Activated T-cell treated with anti-CD3 and anti-CD28 coated beads for 24 hours (primary cell): ENCODE measurements at regions not wholly inside any gene's neighbourhood (a gene's known extent, or its start where the extent isn't known, plus 50 kb on each side); places are given as distances from the start of the nearest gene placed in this dataset.
"Not testable (repeated sequence)": the region's sequence is repeated elsewhere in the genome, so short reads cannot be mapped to it uniquely, and the experiment has no call there.

Source experiments
- DNase-seq: peaks from one replicate; pipeline ENCODE4 v3.0.0-alpha.2; 2020; ENCODE audit warnings: low read depth

DNA sequence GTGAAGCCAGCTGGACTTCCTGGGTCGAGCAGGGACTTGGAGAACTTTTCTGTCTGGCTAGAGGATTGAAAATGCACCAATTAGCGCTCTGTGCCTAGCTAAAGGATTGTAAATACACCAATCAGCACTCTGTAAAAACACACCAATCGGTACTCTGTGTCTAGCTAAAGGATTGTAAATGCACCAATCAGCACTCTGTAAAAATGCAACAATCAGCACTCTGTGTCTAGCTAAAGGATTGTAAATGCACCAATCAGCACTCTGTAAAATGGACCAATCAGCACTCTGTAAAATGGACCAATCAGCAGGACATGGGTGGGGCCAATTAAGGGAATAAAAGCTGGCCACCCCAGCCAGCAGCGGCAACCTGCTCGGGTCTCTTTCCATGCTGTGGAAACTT, 97.3 kb upstream of the GALNT15 start:
- DNase-seq = not testable (repeated sequence)

DNA sequence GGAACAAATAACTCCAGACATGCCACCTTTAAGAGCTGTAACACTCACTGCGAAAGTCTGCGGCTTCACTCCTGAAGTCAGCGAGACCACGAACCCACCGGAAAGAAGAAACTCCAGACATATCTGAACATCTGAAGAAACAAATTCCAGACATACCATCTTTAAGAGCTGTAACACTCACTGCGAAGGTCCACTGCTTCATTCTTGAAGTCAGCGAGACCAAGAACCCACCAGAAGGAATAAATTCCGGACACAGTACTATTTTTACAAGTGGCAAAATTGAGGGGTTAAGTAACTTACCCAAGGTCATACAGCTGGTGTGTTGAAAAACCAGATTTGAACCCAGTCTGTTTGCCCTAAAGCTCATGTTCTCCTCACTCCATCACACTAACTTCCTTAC, 96.8 kb upstream of the GALNT15 start:
- not testable (repeated sequence) for DNase-seq

DNA sequence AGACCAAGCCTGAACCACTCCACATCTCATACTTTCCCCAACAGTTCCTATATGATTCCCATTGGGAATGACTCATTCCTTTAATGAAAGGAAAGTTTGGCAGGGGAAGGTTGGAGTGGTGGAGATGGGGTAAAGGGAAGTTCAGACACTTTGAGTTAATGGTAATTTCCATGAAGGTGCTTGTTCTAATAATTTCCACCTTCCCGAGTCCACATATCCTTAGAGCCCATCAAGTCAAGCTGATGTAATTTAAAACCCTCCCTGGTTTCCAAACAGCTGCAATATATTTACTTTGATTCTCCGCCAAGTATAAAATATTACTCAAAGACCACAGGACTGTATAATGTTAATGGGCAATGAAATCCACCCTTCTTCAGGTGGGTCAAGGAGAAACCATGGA, 95.0 kb upstream of the GALNT15 start:
- DNase-seq = no peak

DNA sequence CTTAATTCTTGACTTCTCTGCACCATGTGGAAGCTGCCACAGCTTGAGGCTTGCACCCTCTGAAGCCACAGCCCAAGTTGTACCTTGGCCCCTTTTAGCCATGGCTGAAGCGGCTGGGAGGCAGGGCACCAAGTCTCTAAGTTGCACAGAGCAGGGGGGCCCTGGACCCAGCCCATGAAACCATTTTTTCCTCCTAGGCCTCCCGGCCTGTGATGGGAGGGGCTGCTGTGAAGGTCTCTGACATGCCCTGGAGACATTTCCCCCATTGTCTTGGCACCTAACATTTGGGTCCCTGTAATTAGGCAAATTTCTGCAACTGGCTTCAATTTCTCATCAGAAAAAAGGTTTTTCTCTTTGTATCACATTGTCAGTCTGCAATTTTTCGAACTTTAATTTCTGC, 92.8 kb upstream of the GALNT15 start:
- DNase-seq = no peak

DNA sequence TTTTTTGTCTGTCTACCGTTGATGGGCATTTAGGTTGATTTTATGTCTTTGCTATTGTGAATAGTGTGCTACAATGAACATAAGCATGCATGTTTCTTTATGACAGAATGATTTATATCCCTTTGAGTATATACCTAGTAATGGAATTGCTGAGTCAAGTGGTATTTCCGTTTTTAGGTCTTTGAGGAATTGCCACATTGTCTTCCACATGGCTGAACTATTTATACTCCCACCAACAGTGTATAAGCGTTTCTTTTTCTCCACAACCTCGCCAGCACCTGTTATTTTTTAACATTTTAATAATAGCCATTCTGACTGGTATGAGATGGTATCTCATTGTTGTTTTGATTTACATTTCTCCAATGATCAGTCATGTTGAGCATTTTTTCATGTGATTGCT, 89.6 kb upstream of the GALNT15 start:
- no peak for DNase-seq

DNA sequence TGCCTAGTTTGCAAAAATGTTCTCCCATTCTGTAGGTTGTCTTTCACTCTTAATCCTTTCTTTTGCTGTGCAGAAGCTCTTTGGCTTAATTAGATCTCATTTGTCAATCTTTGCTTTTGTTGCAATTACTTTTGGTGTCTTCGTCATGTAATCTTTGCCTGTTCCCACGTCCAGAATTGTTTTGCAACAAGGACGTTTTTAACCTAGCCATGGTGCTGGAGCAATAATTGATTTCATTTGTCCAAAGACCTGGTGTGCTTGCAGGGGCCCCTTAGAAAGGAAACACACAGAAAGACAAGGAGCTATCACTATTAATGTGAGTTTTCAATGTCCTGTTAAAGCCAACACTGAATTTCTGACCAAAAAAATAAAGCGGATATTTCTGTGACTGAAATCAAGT, 89.1 kb upstream of the GALNT15 start:
- no peak for DNase-seq

DNA sequence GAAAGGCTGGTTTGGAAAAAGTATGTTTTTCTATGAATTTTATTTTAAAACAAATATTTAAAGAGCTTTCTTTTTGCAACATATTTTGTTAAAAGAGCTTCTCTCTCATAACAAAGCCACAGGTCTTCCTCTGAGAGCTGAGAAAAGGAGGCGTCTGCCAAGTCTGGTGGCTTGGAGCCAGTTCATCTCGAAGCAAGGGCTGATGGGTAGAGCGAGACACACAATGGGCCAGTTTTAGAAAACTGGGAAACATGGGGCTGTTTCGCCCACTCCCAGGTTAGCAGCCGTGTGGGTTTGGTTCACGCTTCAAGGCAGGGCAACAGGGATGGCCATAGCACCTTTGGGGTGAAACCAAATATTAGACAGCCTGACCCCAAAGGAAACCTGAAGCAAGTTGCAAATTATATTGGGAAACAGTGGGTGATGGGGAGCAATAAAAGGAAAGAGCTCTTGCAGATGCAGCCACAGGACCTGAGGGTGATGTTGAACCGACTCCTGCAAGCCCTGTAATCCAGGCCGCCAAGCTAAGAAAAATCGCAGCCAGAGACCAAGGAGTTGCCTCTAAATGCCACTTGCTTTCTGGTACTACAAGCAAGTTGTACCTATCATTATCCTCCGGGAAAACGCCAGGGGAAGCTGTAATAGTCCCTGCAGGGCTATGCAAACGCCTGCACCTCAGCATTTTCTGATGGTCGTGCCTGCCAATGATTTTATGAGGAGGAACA, 88.4 kb upstream of the GALNT15 start:
- no peak for DNase-seq

DNA sequence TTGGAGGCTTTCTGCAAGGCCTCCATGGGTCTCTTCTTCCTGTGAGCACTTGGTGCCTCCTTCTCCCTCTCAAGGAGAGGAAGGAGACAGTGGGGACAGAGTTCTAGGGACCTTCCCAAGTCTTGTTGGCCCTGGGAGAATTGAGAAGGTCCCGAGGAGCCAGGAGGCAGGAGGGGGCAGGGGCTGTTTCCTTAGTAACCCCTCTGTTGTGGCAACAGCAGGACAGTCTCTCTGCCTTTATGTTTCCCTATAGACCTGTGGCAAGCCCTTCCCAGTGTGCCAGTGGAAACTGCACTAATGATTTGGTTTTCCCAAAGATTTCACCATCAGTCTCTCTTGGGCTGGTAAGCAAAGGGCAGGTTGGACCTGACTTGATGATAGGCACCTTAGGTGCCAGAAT, 87.8 kb upstream of the GALNT15 start:
- no peak for DNase-seq

DNA sequence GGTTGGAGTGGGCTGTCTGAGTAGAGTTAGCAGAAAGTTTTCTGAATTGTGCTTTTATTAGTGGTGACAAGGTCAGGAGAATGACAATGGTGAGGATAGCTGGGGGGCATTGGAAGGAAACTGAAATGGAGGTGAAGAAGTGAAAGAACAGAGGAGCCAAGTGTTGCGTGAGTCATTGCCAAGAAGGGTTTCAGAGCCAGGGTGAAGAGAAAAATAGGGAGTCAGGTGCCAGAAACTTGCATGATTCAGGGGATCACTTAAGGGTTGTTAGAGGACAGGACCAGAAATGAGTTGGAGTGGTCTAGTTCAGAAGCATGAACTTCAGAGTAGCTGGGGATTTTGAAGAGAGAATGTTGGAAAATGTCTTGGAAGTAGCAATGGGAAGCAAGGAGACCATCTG, 86.0 kb upstream of the GALNT15 start:
- DNase-seq = no peak

DNA sequence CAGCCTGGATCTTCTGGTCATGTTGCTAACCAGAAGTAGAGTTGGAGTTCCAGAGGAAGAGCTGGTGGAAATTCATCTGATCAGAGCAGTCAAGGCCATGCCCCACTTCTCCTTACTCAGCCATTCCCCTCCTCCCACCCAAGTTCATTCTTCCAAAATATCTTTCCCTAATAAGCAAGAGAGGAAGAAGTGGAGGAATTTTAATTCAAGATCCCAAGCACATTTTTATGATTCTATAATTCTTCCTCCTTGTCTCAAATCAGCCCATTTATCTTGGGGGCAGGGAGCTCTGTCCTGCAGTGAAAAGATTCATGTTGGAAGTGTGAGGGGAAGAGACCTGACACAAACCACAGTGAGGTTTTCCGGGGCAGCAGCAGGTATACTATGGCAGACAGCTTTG, 85.0 kb upstream of the GALNT15 start:
- DNase-seq = no peak

DNA sequence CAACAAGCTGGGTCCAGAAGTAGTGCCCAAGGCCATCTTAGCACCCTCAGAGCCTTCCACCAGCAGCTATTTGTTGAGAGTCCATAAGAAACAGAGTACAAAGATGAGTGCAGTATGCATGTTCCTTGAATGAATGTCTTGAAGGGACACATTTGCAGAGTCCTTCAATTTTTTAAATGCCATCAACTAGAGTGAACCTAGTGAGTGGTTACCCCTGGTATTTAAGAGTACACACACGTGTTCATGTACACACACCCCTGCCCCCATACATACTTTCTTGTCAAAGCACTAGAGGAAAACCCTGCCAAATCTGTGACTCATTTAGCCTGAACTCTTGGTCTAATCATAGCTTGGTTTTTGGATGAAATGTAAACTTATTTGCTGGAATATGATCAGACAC, 84.5 kb upstream of the GALNT15 start:
- no peak for DNase-seq

DNA sequence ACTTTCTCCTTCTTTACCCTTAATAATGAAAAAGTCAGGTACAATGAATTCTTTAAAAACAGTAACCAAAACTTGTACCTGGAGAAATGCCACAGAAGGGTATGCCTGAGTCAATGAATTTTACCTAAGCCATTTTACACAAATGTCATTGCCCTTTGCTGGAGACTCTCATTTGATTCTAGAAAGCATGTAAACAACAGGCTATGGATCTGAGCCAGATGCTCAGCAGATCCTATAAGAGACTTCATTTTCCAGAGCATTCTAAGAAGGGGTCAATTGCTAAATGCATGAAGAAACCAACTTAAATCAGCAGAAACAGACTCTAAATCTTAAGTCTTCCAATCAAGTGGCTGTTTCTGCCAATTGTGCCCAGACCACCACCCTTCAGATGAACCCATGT, 83.8 kb upstream of the GALNT15 start:
- no peak for DNase-seq

DNA sequence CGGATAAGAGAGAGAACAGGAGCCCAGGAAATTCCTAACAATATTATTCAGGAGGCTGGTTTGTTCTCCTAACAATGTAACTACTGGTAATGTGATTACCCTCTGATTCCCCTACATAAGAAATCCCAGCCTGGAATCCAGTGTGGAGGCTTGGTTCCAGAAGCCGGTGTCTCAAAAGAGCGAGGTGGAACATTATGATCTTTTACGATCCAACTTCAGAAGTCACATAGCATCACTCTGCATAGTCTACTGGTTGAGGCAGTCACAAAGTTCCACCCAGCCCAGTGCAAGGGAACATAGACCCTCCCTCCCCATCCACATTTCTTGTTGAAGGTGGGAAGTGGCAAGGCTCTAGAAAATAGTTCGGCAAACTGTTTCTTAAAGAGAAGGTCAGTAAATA, 81.6 kb upstream of the GALNT15 start:
- DNase-seq = no peak

DNA sequence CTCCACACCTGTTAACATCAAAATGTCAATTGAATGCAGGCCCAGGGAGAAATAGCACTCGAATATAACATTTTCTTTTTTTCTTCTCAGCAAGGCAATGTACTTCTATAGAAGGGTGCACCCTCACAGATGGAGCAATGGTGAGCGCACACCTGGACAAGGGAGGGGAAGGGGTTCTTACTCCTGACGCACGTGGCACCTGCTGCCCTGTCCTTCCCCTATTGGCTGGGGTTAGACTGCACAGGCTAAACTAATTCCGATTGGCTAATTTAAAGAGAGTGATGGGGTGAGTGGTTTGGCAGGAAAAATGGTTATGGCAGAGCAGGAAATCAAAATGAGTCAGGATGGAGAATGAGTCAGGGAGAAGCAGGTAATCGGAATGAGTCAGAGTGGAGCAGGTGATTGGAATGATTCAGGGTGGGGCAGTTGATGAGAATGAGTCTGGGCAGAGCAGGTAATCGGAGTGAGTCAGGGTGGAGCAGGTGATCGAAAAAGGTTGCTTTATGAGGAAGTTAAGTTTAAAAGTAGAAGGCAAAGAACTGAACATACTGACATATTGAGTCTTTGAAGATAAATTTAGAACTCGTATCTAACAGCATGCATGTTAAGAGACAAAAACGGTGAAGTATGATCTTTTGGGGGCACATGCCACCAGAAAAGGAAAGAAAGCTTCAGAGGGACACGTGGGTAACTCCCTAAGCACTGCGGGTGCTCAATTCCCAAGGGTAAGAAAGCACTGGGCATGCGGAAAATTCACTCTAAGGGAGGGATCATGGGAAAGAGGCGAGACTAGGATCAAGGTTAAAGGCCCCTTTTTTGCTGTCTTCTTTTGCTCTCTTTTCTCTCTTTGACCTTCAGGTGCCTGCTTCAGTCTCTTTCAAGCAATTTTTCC, 72.9 kb upstream of the GALNT15 start:
- no peak for DNase-seq

DNA sequence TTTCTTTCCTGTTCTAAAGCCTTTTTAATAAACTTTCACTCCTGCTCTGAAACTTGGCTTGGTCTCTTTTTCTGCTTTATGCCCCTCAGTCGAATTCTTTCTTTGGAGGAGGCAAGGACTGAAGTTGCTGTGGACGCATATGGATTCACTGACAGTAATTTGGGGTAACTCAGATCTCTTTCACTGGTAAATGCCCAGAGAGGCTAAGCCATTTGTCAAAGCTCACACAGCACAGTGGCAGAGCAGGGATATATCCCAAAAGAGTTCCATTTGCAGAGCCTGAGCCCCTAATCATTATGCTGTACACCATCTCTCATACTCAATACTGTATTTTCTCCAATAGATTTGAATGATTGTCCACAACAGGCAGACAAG, 72.3 kb upstream of the GALNT15 start:
- no peak for DNase-seq

DNA sequence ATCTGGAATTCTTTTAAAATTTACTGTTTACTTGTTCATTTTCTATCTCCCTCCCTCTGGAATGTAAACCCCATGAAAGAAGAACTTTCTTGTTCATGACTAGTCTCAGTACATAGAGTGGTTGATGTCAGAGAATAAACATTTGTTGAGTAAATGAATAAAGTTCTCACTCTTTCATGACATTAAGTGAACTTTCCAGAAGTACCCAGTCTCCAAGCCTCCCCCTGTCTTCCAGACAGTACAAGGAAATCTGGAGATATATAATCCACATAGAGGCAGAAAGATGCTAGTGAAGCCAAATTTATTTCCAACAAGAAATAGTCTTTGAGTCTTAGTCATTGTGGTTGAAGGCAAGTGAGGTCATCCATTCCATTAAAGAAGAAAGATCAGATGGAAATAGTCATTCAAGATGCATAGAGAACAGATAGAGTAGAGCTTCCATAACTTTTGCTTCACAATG, 71.5 kb upstream of the GALNT15 start:
- no peak for DNase-seq

DNA sequence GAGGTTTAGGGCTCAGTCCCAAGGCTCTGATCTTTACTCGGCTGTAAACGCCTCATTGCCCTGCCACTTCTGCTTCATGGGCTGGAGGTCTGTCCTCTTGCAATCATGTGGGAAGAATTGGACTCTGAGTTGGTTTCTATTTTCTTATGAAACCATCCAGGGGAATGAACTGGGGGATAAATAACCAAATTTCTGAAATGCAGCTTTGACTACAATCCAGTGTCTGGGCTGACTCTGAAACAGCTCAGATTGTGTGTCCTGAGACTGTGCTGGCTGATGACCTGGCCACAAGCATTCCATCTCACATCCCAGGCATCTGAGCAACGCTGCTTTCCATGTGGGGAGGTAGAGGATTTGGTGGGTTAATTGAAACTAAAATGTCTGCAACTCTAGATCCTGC, 71.0 kb upstream of the GALNT15 start:
- no peak for DNase-seq

DNA sequence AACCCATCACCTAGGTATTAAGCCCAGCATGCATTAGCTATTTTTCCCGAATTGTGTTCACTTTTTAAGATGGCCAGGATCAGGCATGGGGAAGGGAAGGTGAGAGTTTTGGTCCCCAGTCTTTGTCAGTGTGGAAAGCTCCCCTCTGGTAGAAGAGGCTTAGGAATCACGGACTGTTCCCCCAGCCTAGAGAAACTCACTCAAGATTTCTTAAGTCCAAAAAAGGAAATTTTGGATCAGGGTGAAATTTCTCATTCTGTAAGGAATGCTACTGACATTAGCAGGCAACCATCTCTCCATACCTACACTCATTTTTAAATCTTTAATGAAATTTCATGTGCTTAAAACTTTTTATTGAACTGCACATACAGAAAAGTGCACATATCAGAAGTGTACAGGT, 70.3 kb upstream of the GALNT15 start:
- DNase-seq = no peak

DNA sequence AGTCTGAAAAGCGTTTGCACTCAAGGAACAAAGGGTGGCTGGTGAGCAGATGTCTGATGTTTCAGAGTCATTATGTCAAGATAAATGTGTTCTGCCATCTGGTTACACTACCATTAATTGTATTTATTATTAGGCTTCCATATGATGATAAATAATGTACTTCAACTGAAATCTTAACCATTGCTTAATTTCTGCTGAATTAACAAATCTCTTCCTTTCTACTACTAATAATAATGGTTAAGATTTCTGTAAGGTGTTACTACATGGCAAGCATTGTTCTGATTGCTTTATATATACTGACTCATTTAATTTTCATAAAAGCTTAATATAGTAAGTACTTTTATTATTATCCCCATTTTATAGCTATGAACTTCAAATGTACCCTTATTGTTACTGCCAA, 68.4 kb upstream of the GALNT15 start:
- DNase-seq = no peak

DNA sequence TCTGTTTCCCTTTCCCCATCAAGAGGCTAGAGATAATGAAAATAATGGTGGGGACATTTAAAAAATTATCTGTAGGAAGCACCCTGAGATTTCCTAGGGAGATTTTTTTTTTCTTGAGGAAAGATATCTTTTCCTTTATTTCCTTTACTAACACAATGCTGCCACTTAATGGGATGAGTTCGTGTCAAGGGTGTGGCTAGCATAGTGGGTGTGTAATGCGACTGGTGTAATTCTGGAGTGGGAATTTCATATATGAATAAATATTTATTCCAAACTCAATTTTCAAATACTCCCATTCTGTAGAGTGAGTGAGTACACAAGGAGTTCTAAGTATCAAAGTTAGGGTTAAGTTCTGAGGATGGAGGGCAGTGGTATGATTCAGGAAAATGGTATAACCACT, 66.1 kb upstream of the GALNT15 start:
- DNase-seq = no peak

DNA sequence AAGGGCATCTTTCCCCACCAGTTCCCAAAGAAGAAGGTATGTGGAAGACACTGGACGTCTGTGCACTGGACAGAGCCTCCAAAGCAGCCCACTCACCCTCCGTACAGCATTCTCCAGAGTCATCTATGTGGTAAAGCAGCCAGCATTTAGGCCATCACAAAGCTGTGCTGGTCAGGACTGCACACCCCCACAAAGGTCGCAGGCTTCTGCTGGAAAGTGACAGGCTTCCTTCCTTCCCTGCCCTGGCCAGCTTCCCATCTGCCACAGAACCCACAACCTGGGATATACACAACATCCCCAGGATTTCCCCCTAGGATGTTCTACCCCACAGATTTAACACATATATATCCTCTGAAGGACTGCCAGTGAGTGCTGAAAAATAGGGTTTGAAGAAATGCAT, 64.6 kb upstream of the GALNT15 start:
- DNase-seq = no peak

DNA sequence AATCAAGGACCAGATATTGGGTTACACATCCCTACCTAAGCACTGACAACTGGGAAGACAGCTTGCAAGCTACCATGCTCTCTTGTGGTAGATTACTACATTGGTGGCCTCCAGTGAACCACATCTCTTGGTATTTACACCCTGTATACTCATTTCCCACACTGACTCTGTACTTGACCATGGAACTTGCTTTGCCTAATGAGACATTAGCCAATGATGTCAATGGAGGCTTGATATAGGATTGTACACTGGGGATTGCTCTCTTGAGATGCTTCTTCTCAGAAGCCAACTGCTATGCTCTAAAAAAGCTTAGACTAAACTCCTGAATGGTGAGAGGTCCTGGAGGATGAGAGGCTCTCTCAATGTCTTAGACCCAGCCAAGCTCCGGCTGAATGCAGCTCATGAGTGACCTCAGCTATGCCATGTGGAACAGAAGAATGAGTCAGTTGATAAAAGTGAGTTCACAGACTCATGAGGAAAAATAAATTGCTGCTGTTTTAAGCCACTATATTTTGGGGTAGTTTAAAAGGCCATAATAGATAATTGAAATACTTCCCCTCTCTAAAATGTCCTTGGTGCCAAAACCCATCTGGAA, 61.5 kb upstream of the GALNT15 start:
- no peak for DNase-seq

DNA sequence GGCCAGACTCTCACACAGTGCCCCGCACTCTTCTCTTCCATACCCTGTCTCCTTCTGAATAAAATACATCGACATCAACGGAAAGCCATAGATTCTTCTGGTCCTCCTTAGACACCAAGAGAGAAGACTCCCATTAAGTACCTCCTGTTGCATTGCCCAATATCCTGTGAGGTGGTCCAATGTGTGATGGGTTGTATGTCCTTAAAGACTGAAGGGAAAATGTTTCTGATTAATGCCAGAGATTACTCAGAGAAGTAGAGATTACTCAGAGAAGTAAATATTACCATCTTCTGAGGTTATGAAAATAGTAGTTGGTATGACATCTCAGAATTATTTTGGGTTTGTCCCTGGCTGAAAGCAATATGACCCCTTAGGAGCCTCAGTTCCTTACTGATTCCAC, 60.8 kb upstream of the GALNT15 start:
- DNase-seq = no peak
